NCI-H82 treated with DMSO at 0.1 percent for 48 hours (cell line): ENCODE measurements at regions not wholly inside any gene's neighbourhood (a gene's known extent, or its start where the extent isn't known, plus 50 kb on each side); places are given as distances from the start of the nearest gene placed in this dataset.
"Not testable (repeated sequence)": the region's sequence is repeated elsewhere in the genome, so short reads cannot be mapped to it uniquely, and the experiment has no call there.

ENCODE experiments used
- DNase-seq: peaks from one replicate; lab custom pipeline; 2025; ENCODE audit not compliant: unreplicated experiment; lab: John Stamatoyannopoulos, UW

DNA sequence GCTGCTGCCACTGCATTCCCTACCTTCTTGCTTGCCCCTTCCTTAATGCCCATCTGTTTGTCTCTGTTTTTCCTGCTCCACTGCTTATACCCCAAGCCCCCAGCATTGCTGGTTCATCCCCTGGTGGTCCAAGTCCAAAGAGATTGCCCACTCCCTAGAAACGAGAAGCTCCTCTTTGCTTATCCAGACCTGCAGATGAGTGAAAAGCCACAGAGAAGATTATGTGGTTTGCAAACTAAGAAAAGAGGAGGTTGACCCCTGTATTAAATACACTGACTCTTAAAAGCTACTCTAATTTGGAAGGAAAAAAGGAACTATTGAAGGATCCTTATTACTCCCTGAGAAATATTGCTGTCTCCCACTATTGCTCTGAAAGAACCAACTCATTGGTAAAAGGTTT is 146.8 kb upstream of the RAB4A start:
- no peak for DNase-seq

DNA sequence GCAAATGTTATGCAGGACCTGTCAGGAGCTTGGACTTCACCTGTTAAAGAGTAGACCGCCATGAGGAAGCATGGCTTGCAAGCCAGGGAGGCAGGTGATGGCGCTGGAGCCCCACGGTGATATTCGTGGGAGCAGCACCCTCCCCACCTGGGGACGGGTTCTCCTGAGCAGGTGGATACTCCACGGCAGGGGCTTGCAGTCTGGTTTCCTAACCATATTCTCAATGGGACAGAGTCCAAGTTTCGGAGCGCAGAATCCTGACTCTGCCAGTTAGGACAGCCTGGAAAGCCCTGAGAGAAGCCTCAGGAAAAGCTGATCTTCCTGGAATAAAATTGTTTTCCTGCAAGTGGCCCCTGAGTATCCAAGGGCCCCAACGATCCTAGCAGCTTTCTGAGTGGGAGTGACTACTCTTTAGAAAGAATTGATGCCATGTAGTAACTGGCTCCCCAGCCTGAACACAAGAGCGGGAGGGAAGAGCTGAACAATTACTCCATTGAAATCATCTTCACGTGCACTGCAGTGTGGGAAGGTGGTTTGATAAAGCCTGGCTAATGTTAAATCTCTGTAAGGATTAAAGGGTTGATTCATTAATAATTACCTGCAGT is 146.3 kb upstream of the RAB4A start:
- DNase-seq, result no peak

DNA sequence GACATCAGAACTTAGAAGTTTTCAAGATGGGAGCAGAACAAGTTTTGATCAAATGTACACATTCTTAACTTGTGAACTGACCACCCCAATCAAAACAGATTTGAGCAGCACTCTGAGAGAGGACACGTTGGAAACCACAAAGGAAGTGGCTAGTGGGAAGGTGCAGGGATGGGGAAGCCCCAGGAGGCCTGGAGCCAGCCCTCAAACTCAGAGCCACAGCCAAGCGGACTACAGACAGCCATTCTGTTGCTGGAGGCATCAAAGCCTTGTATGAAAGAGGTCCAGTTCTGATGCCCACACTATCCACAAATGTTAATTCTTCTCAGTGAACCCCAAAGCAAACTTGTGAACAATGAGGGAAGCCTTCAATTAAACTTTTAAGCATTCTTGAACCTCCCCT is 143.6 kb upstream of the RAB4A start:
- DNase-seq, result no peak

DNA sequence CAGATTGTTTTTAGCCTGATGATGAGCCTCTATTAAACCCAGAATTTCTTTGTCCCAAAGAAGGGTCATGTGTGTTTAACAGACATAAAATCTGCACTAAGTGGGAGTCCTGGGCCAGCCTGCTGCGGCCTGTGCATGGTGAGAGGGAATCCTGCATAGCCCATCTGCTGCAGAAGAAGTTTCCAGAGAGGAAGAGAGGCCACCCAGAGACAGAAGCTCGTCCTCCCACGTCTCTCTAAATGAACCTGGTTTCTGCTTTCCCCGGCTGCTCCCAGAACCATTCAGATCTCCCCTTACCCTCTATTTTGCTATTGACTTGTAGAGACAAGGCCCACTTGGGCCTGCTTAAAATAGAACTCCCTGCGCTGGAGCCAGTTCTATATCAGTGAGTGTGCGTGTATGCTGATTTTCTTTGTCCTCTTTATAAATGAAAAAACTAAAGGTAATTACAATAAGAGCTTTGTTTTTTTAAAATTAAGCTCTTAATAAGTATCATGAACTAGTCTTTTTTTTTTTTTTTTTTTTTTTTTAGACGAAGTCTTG is 142.8 kb upstream of the RAB4A start:
- no peak for DNase-seq

DNA sequence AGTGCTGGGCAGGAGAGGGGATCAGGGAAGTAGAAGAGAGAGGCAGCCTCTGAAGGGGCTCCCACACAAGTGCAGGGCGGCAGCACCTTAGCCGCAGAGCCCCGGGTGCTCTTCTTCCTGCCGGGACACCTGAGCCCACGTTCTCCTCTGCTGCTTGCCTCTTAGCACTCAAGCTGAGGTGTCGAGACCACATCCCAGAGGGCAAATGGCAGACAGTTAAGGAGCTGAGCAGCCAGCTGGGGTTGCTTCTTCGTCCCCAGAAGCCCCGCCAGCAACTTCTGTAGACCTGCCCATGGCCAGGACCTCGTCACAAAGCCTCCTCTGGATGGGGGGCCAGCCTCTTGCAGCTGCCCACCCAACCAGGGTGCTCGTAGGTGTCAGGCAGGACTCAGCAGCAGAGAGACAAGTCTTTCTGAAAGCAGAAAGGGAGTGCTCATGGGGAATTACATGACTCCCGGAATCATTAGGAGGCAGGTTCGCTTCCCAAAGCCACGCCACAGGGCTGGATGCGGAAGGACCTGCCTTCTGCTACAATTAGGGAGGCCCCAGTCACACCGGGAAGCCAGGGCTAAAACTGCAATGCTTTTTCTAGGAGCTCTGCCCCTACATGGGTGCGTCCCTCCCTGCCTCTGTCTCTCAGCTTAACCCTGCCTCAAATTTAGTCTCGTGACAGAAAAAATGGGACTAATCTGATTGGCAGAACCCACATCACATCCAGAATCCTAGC is 141.4 kb upstream of the RAB4A start:
- no peak for DNase-seq

DNA sequence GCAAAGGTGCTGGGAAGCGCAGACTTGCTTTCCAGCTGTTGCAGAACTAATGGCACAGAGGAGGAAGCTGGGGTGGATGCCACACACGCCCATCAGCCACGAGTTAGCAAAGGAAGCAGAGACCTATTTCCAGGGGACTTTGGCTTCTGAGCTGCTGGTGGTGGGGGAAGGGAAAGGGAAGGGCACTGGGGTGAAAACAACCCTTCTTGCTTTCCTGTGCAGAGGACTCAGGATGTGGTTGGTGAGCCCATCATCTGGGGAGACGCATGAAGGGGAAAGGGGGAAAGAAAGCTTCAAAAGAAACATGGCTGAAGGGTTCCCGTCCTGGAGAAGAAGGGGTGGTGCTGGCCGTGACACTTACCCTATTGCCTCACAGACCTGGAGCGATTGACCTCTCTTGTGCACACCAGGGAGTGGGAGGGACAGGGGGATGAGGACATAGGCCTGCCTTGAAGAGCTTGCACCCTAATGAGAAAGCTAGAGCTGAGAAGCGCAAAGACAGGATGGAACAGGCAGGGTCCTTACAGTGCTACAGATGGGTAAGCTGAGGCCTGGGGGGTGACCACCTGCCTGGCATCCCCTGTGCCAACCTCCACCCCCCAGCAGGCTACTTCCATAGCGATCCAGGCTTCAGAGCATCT is 140.8 kb upstream of the RAB4A start:
- no peak for DNase-seq

DNA sequence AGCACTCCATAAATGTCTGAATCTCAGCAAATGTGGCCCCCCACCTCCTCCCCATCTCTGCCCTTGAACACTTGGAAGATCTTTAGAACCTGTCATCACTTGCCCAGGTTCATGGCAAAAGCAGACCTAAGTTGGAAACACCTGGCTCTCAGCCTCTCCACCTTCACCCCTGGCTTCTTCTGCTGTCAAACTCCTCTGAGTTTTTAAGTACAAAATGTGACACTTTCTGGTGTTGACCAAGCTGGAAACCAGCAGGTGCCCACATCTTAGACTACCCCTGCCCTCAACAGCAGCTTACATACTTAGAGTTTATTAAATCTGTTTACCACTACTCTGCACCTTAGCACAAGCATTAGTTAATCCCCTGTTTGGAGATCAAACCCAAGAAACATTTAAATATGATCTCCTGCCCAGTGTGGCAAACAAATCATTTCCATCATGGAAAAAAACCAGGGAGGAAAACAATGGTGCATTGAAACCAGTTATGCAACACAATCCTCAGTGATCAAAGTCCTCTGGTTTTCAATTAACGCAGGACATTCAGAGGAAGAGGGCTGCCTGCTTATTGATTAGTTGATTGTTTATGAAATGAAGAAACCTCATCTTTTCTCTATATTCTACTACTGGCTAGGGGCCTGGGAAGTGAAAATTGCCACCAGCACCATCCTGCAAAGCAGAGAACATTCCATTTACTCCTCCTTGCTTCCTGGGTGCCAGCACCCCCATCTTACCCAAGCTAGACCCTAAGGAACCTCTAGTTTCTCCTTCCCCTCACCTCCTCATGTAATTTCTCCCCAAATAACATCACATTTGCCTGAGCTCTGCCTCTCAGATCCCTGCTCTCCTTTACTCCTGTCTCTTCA is 139.4 kb upstream of the RAB4A start:
- peak; percentile 47 for DNase-seq

DNA sequence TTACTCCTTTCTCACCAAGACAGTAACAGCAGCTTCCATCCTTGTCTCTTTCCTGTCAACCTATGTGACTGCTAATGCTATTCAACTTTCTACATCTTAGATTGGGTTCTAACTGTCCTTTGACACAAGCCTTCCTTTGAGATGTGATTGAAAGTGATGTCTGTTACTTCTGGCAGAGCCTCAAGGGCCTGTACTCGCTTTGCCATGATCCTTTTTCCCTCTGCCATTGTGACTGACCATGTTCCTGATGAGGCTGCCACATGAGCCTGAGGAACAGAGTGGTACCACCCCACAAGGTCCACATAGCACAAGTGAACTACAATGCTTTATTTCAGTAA is 138.8 kb upstream of the RAB4A start:
- no peak for DNase-seq

DNA sequence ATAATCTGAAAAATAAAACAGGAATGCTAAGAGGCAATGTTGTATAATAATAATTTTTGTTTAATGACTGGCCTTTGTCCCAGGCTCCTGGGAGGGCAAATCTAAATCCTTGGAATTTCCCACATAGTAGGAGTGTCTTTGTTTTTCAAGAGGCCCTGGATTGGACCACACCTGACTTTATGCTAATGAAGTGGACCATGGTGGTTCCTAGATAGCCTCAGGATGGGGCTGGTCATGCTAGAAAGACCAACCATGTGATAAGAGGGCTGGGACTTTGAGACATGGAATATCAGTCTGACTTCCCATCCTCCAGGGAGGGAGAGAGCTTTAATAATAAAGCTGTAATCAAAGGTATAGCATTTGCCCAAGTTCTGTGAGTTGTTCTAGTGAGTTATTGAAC is 138.2 kb upstream of the RAB4A start:
- DNase-seq, result no peak

DNA sequence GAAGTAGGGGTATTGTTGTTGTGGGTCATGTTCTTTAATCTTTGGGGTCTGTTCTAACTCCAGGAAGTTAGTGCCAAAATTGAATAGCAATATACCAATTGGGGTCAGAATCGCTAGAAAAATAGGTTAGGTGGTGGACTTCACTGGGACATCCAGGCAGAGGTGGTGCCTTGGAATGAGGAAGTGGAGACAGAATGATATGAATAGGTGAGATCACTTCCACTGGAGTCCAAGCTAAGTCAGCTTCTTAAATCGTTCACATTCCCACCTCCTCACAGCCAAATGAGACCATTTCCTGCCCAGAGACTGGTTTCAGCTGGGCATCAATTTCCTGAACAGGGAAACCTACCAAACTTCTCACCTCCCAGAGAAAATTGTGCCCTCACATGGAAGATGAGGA is 137.8 kb upstream of the RAB4A start:
- DNase-seq, result no peak

DNA sequence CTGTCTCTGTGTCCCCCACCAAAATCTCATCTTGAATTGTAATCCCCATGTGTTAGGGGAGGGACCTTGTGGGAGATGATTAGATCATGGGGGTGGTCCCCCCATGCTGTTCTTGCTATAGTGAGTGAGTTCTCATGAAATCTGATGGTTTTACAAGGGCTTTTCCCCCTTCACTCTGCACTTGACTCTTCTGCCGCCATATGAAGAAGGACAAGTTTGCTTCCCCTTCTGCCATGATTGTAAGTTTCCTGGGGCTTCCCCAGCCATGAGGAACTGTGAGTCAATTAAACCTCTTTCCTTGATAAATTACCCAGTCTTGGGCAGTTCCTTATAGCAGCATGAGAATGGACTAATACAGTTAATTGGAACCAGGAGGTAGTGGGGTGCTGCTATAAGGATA is 137.1 kb upstream of the RAB4A start:
- DNase-seq, result no peak

DNA sequence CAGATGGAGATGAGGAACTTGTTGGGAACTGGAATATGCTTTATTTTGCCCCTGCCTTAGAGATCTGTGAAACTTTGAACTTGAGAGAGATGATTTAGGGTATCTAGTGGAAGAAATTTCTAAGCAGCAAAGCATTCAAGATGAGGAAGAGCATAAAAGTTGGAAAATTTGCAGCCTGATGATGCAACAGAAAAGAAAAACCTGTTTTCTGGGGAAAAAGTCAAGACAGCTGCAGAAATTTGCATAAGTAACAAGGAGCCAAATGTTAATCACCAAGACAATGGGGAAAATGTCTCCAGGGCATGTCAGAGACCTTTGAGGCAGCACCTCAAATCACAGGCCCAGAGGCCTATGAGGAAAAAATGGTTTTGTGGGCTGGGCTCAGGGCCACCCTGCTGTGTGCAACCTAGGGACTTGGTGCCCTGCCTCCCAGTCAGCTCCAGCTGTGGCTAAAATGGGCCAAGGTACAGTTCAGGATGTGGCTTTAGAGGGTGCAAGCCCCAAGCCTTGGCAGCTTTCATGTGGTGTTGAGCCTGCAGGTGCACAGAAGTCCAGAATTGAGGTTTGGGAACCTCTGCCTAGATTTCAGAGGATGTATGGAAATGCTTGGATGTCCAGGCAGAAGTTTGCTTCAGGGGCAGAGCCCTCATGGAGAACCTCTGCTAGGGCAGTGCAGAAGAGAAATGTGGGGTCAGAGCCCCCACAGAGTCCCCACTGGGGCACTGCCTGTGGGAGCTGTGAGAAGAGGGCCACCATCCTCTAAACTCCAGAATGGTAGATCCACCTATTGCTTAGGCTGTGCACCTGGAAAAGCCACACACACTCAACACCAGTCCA is 136.3 kb upstream of the RAB4A start:
- not testable (repeated sequence) for DNase-seq

DNA sequence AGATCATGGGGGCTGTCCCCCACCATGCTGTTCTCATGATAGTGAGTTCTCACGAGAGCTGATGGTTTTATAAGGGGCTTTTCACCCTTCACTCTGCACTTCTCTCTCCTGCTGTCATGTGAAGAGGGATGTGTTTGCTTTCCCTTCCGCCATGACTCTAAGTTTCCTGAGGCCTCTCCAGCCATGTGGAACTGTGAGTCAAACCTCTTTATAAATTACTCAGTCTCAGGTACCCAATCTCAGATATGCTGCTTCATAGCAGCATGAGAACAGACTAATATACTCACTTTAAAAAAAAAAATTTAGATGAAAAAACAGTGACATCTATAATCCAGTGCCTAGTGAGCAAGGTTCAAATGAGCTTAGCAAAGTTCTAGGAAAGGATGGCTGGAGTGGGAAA is 135.1 kb upstream of the RAB4A start:
- DNase-seq, result no peak

DNA sequence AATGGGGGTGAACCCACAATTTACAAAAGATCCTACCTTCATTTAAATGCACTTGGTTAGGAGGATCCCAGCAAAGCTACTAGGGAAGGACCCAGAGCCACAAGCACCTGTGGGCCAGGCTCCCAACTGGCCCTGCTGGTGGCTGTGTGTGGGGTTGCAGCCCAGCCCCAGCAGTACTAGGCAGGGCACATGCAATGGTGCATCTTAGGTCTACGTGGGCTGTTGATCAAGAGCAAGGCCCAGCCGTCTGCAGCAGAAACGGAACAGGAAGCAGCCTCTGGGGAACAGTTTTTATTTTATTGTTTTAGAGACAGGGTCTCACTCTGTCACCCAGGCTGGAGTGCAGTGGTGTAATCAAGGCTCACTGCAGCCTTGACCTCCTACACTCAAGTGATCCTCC is 134.1 kb upstream of the RAB4A start:
- no peak for DNase-seq

DNA sequence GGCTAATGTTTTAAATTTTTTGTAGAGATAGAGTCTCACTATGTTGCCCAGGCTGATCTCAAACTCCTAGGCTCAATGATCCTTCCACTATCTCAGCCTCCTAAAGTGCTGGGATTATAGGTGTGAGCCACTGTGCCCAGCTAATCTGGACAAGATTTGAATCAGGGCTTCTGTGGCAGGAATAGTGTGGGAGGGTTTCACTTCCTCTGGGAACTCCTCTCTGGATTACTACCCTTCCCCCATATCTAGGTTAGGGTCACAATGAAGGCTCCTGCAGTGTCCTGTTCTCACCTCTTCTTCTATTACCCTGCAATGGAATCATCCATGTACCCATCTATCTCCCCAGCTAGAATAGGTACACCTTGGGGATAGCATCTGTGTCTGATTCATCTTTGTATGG is 133.6 kb upstream of the RAB4A start:
- DNase-seq, result no peak

DNA sequence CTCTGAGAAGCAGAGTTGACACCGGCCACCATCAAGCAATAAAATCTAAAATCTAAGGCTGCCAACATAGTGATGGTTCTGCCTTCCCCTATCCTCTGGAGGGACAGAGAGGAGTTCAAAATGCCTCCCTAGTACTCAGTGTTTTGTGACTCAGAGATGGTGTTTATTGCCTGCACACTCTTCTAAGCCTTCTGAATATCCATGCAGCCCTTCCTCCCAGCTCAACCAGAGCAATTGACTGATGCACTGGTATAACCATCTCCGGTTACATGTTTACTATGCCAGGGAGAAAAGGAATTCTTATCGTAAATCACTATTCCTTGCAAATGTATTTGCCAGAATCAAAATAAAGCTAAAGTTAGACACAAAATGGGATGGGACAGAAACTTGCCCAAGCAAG is 132.9 kb upstream of the RAB4A start:
- no peak for DNase-seq

DNA sequence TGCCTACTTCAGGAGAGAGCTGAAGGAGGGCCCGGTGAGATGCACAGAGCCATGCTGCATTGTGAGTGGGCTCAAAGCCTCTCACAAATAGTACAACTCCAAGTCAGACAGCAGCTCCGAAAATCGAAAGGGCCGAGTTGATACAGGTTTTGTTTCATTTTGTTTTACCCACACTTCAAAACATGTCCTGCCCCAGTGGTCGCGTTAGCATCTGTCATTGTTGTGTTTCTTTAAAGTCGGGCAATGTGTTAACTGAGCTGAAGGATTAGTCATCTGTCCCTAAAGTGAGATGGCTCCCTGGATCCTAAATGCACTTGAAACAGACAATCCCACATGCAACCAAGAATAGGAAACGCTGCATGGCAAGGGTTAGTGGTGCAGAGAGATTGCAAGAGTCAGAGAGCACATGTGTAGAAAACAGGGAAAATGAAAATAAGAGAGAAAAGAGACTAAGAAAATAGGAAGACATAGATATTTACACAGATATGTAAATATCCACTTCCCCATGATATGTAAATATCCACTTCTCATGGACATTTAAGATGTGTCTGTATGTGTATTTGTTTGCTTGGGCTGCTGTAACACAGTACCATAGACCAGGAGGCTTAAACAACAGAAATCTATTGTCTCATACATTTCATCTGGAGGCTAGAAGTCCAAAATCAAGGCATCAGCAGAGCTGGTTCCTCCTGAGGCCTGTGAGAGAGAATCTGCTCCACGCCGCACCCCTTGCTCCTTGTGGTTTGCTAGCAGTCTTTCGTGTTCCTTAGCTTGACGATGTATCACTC is 131.4 kb upstream of the RAB4A start:
- DNase-seq, result peak; percentile 62

DNA sequence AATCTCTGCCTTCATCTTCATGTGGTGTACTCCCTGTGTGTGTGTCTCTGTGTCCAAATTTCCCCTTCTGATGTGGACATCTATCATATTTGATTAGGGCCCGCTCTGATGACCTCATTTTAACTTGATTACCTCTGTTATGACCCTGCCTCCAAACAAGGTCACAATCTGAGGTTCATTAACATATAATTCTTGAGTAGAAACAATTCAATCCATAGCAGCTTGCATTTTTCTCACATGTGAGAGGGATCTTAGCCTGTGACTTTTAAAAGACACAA is 130.9 kb upstream of the RAB4A start:
- DNase-seq, result no peak

DNA sequence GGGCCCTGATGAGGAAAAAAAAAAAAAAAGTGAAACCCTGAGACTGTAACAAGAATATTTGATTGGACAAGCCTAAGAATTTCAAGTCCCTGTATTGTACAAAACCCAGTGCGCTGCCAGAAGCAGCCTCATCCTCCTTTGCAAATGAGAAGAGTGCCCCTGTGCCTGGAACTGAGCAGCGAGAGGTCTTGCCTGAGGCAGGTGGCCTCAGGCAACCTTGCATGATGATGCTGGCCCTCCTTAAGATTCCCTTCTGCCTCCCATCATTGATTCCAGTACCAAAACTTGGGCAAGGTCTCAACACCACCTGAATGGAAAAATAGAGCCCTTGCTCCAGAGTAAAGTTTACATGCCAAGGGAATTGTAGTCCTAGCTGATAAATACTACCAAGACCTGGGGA is 129.6 kb upstream of the RAB4A start:
- no peak for DNase-seq
